GM06990 (cell line): ENCODE measurements at regions not wholly inside any gene's neighbourhood (a gene's known extent, or its start where the extent isn't known, plus 50 kb on each side); places are given as distances from the start of the nearest gene placed in this dataset.

ENCODE experiments used
- DNase-seq: peaks from one replicate; pipeline ENCODE4 v3.0.0-alpha.2; 2011; ENCODE audit not compliant: insufficient read length; ENCODE audit errors: extremely low read depth
- H3K27me3 ChIP-seq: replicated peaks from 2 replicates; pipeline ENCODE4 v1.6.0; 2011; ENCODE audit warnings: low read length; ENCODE audit not compliant: control insufficient read depth, insufficient read depth
- H3K36me3 ChIP-seq: 2 replicates; pipeline ENCODE4 v1.5.1; 2011; ENCODE audit warnings: low read length; ENCODE audit not compliant: control insufficient read depth, insufficient read depth
- H3K4me3 ChIP-seq: replicated peaks from 2 replicates; pipeline ENCODE4 v1.5.1; 2011; ENCODE audit warnings: low read depth, mild to moderate bottlenecking, control low read depth, low read length
- CTCF ChIP-seq: IDR thresholded peaks from 2 replicates; pipeline ENCODE4 v1.5.1; 2011; ENCODE audit warnings: low read length, control low read depth, mild to moderate bottlenecking, inconsistent platforms; ENCODE audit not compliant: insufficient read depth, poor library complexity, severe bottlenecking

- no peaks in the 10 kb centered on the region for H3K27me3 ChIP-seq
- no peak for DNase-seq
Observed at GRCh38 chr14:61174987-61175386, 106.2 kb downstream of the TMEM30B start.

GRCh38 chr14:61174441-61174891 is 106.7 kb downstream of the TMEM30B start:
- Histone ChIP-seq H3K27me3 (no peaks in the 10 kb centered on the region), H3K36me3 (no peaks in the 10 kb centered on the region), H3K4me3 (no peak overlapping the region)
- TF ChIP-seq CTCF = no peak
- no peak for DNase-seq

More at GRCh38 chr14:61174987-61175386, 106.2 kb downstream of the TMEM30B start:
- H3K36me3 ChIP-seq = no peaks in the 10 kb centered on the region
- no peak overlapping the region for H3K4me3 ChIP-seq
- TF ChIP-seq CTCF = no peak

DNA sequence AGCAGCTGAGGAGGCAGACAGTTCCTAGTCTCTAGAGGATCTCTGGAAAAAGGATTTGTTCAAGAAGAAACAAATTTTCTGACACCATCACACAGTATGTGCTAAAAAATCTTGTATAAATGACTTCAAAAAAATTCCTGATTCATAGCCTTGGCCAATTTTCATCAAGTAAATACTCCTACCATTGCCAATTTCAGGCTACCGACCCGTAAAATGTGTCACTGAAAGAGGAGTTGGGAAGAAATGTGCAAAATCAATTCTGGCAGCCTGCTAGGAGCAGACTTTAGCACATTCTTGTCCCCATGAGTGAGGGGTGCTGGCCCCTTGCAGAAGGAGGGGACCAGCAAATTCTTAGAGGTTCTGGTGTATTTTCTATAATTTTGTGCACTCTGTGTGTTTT is 109.4 kb downstream of the TMEM30B start:
- H3K4me3 ChIP-seq = no peak overlapping the region
- DNase-seq = no peak
- TF ChIP-seq CTCF = no peak
- H3K36me3 ChIP-seq = no peaks in the 10 kb centered on the region
- no peaks in the 10 kb centered on the region for H3K27me3 ChIP-seq

DNA sequence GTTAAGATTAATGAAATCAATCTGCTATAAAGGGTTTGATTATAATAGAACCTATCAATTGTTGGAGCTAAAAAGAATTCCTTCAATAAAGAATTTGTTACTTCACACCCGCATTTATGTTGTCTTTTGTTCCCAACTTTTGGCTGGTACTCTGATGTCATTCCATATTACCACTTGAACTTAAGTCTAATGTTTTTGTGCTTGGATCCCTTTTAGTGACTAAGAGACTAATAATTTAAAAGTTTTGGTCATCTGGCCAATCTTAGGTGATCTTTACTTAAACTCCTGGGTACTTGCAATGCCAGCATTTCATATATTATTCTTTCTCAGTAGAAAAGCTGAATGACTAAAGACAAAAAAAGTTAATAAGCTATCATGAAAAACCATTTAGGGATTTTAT is 113.0 kb downstream of the TMEM30B start:
- no peak for TF ChIP-seq CTCF
- Histone ChIP-seq H3K27me3 (no peaks in the 10 kb centered on the region), H3K4me3 (no peak overlapping the region), H3K36me3 (no peaks in the 10 kb centered on the region)
- DNase-seq = no peak

DNA sequence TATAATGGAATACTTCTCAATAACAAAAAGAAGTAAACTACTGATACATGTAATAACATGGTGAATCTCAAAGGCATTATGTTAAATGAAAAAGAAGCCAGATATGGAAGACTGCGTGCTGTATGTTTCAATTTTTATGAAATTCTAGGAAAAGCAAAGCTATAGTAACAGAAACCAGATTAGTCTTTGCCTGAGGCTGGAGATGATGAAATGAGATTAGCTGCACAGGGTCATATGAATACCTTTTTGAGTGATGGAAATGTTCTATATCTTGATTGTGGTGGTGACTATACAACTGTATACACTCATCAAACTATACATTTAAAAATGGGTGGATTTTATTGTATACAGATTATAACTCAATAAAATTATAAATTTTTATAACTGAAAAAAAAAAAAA is 113.5 kb downstream of the TMEM30B start:
- no peak overlapping the region for H3K4me3 ChIP-seq
- no peaks in the 10 kb centered on the region for H3K36me3 ChIP-seq
- no peak for DNase-seq
- no peaks in the 10 kb centered on the region for H3K27me3 ChIP-seq
- no peak for TF ChIP-seq CTCF

- no peaks in the 10 kb centered on the region for H3K36me3 ChIP-seq
- no peak overlapping the region for H3K4me3 ChIP-seq
- TF ChIP-seq CTCF = no peak
- DNase-seq = no peak
- H3K27me3 ChIP-seq = no peaks in the 10 kb centered on the region; the same call in 1 of the 2 replicates
Observed at GRCh38 chr14:61160798-61161197, 120.3 kb downstream of the TMEM30B start.
